ENCODE measurements at regions not wholly inside any gene's neighbourhood (a gene's known extent, or its start where the extent isn't known, plus 50 kb on each side); places are given as distances from the start of the nearest gene placed in this dataset.

DNA sequence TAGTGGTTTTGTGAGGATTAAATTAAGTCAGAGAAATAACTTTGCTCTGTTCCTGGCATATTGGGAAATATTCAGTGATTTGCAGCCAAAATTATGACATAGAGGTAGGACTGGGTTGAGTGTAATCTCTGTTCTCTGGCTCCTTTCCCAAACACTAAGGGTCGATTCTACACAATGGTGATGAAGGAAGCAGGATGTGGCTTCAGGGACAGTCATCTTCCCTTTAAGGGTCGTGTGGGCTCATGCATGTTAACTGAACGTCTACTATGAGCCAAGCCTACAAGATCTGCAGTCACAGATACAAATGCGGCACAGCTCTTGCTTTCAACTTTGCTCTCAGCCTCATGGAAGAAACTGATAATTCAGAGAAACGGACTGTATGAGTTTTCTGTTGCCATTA lies 381.6 kb downstream of the VRK1 start:
- Mint-ChIP-seq H3K9me3 (peaks cover 5% of the 10 kb centered on the region), H3K4me3 (no peak overlapping the region), H3K4me1 (no peaks in the 10 kb centered on the region), H3K27me3 (ENCODE audit: low read depth, poor library complexity) (peaks cover 19% of the 10 kb centered on the region), H3K27ac (no peak overlapping the region), H3K36me3 (ENCODE audit: low read depth) (no peaks in the 10 kb centered on the region)
- DNase-seq, result no peak
- TF ChIP-seq, protein P1, sequence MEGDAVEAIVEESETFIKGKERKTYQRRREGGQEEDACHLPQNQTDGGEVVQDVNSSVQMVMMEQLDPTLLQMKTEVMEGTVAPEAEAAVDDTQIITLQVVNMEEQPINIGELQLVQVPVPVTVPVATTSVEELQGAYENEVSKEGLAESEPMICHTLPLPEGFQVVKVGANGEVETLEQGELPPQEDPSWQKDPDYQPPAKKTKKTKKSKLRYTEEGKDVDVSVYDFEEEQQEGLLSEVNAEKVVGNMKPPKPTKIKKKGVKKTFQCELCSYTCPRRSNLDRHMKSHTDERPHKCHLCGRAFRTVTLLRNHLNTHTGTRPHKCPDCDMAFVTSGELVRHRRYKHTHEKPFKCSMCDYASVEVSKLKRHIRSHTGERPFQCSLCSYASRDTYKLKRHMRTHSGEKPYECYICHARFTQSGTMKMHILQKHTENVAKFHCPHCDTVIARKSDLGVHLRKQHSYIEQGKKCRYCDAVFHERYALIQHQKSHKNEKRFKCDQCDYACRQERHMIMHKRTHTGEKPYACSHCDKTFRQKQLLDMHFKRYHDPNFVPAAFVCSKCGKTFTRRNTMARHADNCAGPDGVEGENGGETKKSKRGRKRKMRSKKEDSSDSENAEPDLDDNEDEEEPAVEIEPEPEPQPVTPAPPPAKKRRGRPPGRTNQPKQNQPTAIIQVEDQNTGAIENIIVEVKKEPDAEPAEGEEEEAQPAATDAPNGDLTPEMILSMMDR (IDR thresholded peaks at IDR 0.05), result no peak

DNA sequence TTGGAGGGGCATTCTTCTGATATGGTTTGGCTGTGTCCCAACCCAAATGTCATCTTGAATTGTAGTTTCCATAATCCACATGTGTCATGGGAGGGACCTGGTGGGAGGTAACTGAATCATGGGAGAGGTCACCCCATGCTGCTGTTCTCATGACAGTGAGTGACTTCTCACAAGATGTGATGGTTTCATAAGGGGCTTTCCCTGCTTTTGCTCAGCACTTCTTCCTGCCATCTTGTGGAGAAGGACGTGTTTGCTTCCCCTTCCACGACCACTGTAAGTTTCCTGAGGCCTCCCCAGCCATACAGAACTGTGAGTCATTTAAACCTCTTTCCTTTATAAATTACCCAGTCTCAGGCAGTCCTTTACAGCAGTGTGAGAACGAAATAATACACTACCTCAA lies 382.4 kb downstream of the VRK1 start:
- H3K9me3 Mint-ChIP-seq, result peaks cover 5% of the 10 kb centered on the region
- peaks cover 19% of the 10 kb centered on the region for H3K27me3 Mint-ChIP-seq (ENCODE audit: low read depth, poor library complexity)
- H3K27ac Mint-ChIP-seq, result no peak overlapping the region
- H3K4me1 Mint-ChIP-seq, result no peaks in the 10 kb centered on the region
- TF ChIP-seq, protein P1 (IDR thresholded peaks at IDR 0.05), result no peak
- H3K4me3 Mint-ChIP-seq, result no peak overlapping the region
- H3K36me3 Mint-ChIP-seq (ENCODE audit: low read depth), result no peaks in the 10 kb centered on the region
- no peak for DNase-seq

DNA sequence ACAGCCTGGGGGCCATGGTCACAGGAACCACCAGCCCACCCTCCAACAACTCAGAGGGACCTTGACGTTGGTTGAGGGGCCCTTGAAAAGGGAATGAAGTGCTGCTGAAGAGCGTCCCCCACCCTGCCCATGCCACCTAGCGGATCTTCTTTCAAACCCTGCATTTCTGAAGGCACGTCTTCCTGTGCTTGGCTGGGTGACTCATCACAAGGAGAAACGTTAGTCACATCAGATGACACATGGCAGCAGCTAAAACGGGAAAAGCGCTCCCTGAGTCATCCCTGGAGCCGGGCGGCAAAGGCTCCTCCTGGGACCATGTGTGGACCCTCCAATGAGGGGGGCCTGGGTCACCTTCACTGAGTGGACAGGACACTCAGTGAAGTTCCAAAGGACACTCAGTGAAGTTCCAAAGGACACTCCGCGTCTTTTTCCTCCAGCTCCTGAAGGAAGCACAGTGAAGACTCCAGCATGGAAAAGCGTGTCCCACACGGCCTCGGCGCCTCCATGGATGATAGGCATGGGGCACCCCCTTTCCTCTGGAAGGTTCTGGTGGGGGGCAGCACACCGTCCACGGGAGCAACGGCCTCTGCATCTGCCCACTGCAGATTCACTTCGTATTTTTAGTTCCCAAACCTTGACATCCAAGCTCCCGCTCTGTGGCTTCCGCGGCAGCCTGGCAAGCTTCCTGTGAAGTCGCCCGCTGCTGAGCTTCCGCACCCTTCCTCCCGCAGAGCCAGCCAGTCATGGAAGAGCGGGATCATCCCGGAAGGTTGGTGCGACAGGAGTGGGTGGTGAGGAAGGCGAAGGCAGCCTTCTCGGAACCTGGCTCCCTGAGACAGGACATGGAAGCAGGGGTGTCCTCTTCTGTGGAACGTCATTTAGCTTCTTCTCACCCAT lies 383.4 kb downstream of the VRK1 start:
- TF ChIP-seq, protein P1 (IDR thresholded peaks at IDR 0.05), result no peak
- Mint-ChIP-seq H3K4me3 (no peak overlapping the region), H3K27ac (no peak overlapping the region), H3K4me1 (no peaks in the 10 kb centered on the region), H3K36me3 (ENCODE audit: low read depth) (no peaks in the 10 kb centered on the region), H3K27me3 (ENCODE audit: low read depth, poor library complexity) (peaks cover 19% of the 10 kb centered on the region), H3K9me3 (peaks cover 5% of the 10 kb centered on the region)
- DNase-seq, result no peak

DNA sequence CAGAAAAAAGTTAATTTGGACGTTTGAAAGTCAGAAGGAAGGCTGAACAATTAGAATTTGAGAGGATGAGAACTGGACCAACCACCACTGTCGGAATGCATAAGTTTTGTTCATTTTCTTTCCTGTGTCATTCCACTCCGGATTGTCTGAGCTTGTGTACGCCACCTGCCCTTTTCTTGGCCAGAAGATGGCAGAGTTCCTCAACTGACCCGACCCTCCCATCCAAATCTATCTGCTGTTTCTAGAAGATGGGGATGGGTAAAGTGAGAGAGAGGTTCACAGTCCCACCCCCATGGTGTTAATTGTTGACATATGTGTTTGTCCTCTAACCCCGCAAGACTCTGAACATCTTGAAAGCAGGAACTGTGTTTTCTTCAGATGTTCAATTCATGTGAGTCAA lies 388.0 kb downstream of the VRK1 start:
- no peaks in the 10 kb centered on the region for H3K36me3 Mint-ChIP-seq (ENCODE audit: low read depth)
- peaks cover 8% of the 10 kb centered on the region for H3K27me3 Mint-ChIP-seq (ENCODE audit: low read depth, poor library complexity)
- H3K4me1 Mint-ChIP-seq, result no peaks in the 10 kb centered on the region
- H3K27ac Mint-ChIP-seq, result no peak overlapping the region
- DNase-seq, result peak; percentile 12
- H3K9me3 Mint-ChIP-seq, result peaks cover 5% of the 10 kb centered on the region
- no peak overlapping the region for H3K4me3 Mint-ChIP-seq
- TF ChIP-seq, protein P1 (IDR thresholded peaks at IDR 0.05), result peak; percentile 48

DNA sequence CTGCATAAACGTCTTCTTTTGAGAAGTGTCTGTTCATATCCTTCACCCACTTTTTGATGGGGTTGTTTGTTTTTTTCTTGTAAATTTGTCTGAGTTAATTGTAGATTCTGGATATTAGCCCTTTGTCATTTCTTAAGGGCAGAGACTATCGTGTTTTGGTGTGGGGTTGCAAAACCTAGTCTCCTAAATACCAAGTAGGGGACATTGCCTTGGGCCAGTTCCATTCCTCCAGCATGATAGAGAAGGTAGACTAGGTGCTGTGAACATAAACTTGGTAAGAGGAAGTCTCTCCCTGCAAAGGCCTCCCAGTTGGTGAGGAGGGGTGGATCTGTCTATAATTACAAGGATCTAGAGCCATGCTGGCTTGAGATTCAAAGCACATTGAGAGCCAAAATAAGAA lies 390.7 kb downstream of the VRK1 start:
- Mint-ChIP-seq H3K27ac (no peak overlapping the region), H3K9me3 (peaks cover 10% of the 10 kb centered on the region), H3K4me1 (no peaks in the 10 kb centered on the region), H3K36me3 (ENCODE audit: low read depth) (no peaks in the 10 kb centered on the region), H3K4me3 (no peak overlapping the region), H3K27me3 (ENCODE audit: low read depth, poor library complexity) (peaks cover 10% of the 10 kb centered on the region)
- TF ChIP-seq, protein P1 (IDR thresholded peaks at IDR 0.05), result no peak
- DNase-seq, result no peak

DNA sequence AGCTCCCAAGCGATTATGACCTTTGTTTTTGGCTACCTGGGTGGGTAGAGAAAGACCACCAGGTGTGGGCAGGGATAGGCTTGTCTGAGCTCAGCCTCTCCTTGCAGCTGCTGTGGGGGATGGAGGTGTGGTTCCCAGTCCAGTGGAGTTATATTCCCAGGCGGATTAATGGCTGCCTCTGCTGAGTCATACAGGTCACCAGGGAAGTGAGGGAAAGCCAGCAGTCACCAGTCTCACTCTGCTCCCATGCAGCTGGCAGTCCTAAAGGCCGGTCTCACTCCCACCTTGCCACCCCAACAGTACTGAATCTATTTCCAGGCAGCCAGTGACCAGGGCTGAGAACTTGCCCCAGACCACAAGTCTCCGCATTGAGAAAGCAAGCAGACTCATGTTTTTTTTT lies 399.2 kb downstream of the VRK1 start:
- no peak overlapping the region for H3K27ac Mint-ChIP-seq
- H3K4me1 Mint-ChIP-seq, result peaks cover 8% of the 10 kb centered on the region
- H3K36me3 Mint-ChIP-seq (ENCODE audit: low read depth), result no peaks in the 10 kb centered on the region
- peaks cover 28% of the 10 kb centered on the region for H3K9me3 Mint-ChIP-seq
- DNase-seq, result no peak
- H3K27me3 Mint-ChIP-seq (ENCODE audit: low read depth, poor library complexity), result peaks cover 5% of the 10 kb centered on the region
- H3K4me3 Mint-ChIP-seq, result no peak overlapping the region
- TF ChIP-seq, protein P1 (IDR thresholded peaks at IDR 0.05), result no peak

All from nephron progenitor cell (in vitro differentiated cells).